Activated naive CD4-positive, alpha-beta T cell treated with anti-CD3 and anti-CD28 coated beads for 36 hours (primary cell): ENCODE measurements at regions not wholly inside any gene's neighbourhood (a gene's known extent, or its start where the extent isn't known, plus 50 kb on each side); places are given as distances from the start of the nearest gene placed in this dataset.

ENCODE experiments used
- CTCF ChIA-PET: fragments of 350-600 bp; sonication (Branson Sonifier 250); formaldehyde crosslinking; loops from one replicate; lab custom pipeline; 2021; ENCODE audit warnings: antibody characterized with exemption; lab: Charles Lee
- DNase-seq: peaks from one replicate; pipeline ENCODE4 v3.0.0-alpha.2; 2020
- H3K27ac Mint-ChIP-seq: one replicate; pipeline ENCODE4 v1.8.0; 2021; ENCODE audit warnings: mild to moderate bottlenecking, mixed read lengths
- H3K27me3 Mint-ChIP-seq: one replicate; pipeline ENCODE4 v1.8.0; 2021; ENCODE audit warnings: low read depth, mixed read lengths
- H3K36me3 Mint-ChIP-seq: one replicate; pipeline ENCODE4 v1.8.0; 2021; ENCODE audit warnings: low read depth, mixed read lengths
- H3K4me1 Mint-ChIP-seq: one replicate; pipeline ENCODE4 v1.8.0; 2021; ENCODE audit warnings: low read depth, mixed read lengths
- H3K4me3 Mint-ChIP-seq: one replicate; pipeline ENCODE4 v1.8.0; 2021; ENCODE audit warnings: mild to moderate bottlenecking, moderate library complexity, mixed read lengths
- H3K9me3 Mint-ChIP-seq: one replicate; pipeline ENCODE4 v1.8.0; 2021; ENCODE audit warnings: mixed read lengths
- intact Hi-C: fragments of 100-400 bp; cut with micrococcal nuclease; formaldehyde crosslinking; loops from one replicate; pipeline ENCODE4 v1.15.1; 2023

GRCh38 chr6:3636060-3636459 is 115.5 kb downstream of the PXDC1 start:
- Mint-ChIP-seq H3K27me3 (peaks cover 5% of the 10 kb centered on the region), H3K4me1 (no peaks in the 10 kb centered on the region), H3K4me3 (no peak overlapping the region), H3K9me3 (no peaks in the 10 kb centered on the region), H3K27ac (no peak overlapping the region), H3K36me3 (no peaks in the 10 kb centered on the region)
- DNase-seq: no peak
- intact Hi-C loops: no loop called here
- CTCF ChIA-PET: no interaction called here

GRCh38 chr6:3635482-3635881 is 116.0 kb downstream of the PXDC1 start:
- Mint-ChIP-seq H3K9me3 (no peaks in the 10 kb centered on the region), H3K4me3 (no peak overlapping the region), H3K27me3 (peaks cover 5% of the 10 kb centered on the region), H3K36me3 (no peaks in the 10 kb centered on the region), H3K4me1 (no peaks in the 10 kb centered on the region), H3K27ac (no peak overlapping the region)
- intact Hi-C loops: no loop called here
- CTCF ChIA-PET: no interaction called here
- no peak for DNase-seq

GRCh38 chr6:3634280-3634816 is 117.2 kb downstream of the PXDC1 start:
- CTCF ChIA-PET: no interaction called here
- no peak overlapping the region for H3K27ac Mint-ChIP-seq
- H3K36me3 Mint-ChIP-seq: no peaks in the 10 kb centered on the region
- H3K4me1 Mint-ChIP-seq: no peaks in the 10 kb centered on the region
- H3K27me3 Mint-ChIP-seq: peaks cover 2% of the 10 kb centered on the region
- H3K4me3 Mint-ChIP-seq: no peak overlapping the region
- intact Hi-C loops: no loop called here
- H3K9me3 Mint-ChIP-seq: no peaks in the 10 kb centered on the region
- DNase-seq: no peak

GRCh38 chr6:3633711-3634110 is 117.8 kb downstream of the PXDC1 start:
- H3K27me3 Mint-ChIP-seq: no peaks in the 10 kb centered on the region
- intact Hi-C loops: no loop called here
- no peak overlapping the region for H3K4me3 Mint-ChIP-seq
- H3K27ac Mint-ChIP-seq: no peak overlapping the region
- no peaks in the 10 kb centered on the region for H3K9me3 Mint-ChIP-seq
- DNase-seq: no peak
- H3K4me1 Mint-ChIP-seq: no peaks in the 10 kb centered on the region
- no peaks in the 10 kb centered on the region for H3K36me3 Mint-ChIP-seq
- CTCF ChIA-PET: no interaction called here

GRCh38 chr6:3631877-3632276 is 119.6 kb downstream of the PXDC1 start:
- Mint-ChIP-seq H3K4me1 (no peaks in the 10 kb centered on the region), H3K9me3 (no peaks in the 10 kb centered on the region), H3K27ac (no peak overlapping the region), H3K27me3 (peaks cover 14% of the 10 kb centered on the region), H3K36me3 (no peaks in the 10 kb centered on the region), H3K4me3 (no peak overlapping the region)
- CTCF ChIA-PET: no interaction called here
- no peak for DNase-seq
- intact Hi-C loops: no loop called here

- no peak for DNase-seq
- no peaks in the 10 kb centered on the region for H3K36me3 Mint-ChIP-seq
- CTCF ChIA-PET: no interaction called here
- H3K9me3 Mint-ChIP-seq: no peaks in the 10 kb centered on the region
- H3K27ac Mint-ChIP-seq: no peak overlapping the region
- no peaks in the 10 kb centered on the region for H3K4me1 Mint-ChIP-seq
- no peak overlapping the region for H3K4me3 Mint-ChIP-seq
- intact Hi-C loops: no loop called here
- peaks cover 14% of the 10 kb centered on the region for H3K27me3 Mint-ChIP-seq
These were observed 120.3 kb downstream of the PXDC1 start for GRCh38 chr6:3631186-3631585.

- H3K27ac Mint-ChIP-seq: no peak overlapping the region
- intact Hi-C loops: no loop called here
- peaks cover 16% of the 10 kb centered on the region for H3K27me3 Mint-ChIP-seq
- H3K4me3 Mint-ChIP-seq: no peak overlapping the region
- H3K36me3 Mint-ChIP-seq: no peaks in the 10 kb centered on the region
- CTCF ChIA-PET: no interaction called here
- DNase-seq: no peak
- no peaks in the 10 kb centered on the region for H3K4me1 Mint-ChIP-seq
- no peaks in the 10 kb centered on the region for H3K9me3 Mint-ChIP-seq
These were observed 121.2 kb downstream of the PXDC1 start for GRCh38 chr6:3630258-3630835.

- Mint-ChIP-seq H3K4me1 (peaks cover 4% of the 10 kb centered on the region), H3K27ac (no peak overlapping the region), H3K27me3 (peaks cover 34% of the 10 kb centered on the region), H3K36me3 (no peaks in the 10 kb centered on the region), H3K9me3 (no peaks in the 10 kb centered on the region), H3K4me3 (no peak overlapping the region)
- CTCF ChIA-PET: interaction anchor here (0.6 kb wide), 1 partner anchor 10 kb away, joined by 3 read pairs; no protein-coding TSS in a partner anchor
- DNase-seq: no peak
- intact Hi-C loops: no loop called here
These were observed 123.3 kb downstream of the PXDC1 start for GRCh38 chr6:3627956-3628835.

GRCh38 chr6:3627501-3627900 is 124.0 kb downstream of the PXDC1 start:
- Mint-ChIP-seq H3K4me3 (no peak overlapping the region), H3K27me3 (peaks cover 37% of the 10 kb centered on the region), H3K27ac (no peak overlapping the region), H3K9me3 (no peaks in the 10 kb centered on the region), H3K4me1 (peaks cover 6% of the 10 kb centered on the region), H3K36me3 (no peaks in the 10 kb centered on the region)
- CTCF ChIA-PET: no interaction called here
- no peak for DNase-seq
- intact Hi-C loops: no loop called here

- DNase-seq: no peak
- Mint-ChIP-seq H3K36me3 (no peaks in the 10 kb centered on the region), H3K4me3 (no peak overlapping the region), H3K27ac (no peak overlapping the region), H3K4me1 (peaks cover 6% of the 10 kb centered on the region), H3K9me3 (no peaks in the 10 kb centered on the region), H3K27me3 (peaks cover 41% of the 10 kb centered on the region)
- CTCF ChIA-PET: no interaction called here
- intact Hi-C loops: no loop called here
These were observed 125.4 kb downstream of the PXDC1 start for GRCh38 chr6:3625980-3626563.

GRCh38 chr6:3625149-3625979 is 126.1 kb downstream of the PXDC1 start:
- intact Hi-C loops: no loop called here
- H3K4me1 Mint-ChIP-seq: peaks cover 6% of the 10 kb centered on the region
- no peak overlapping the region for H3K4me3 Mint-ChIP-seq
- peaks cover 41% of the 10 kb centered on the region for H3K27me3 Mint-ChIP-seq
- H3K27ac Mint-ChIP-seq: no peak overlapping the region
- H3K36me3 Mint-ChIP-seq: no peaks in the 10 kb centered on the region
- H3K9me3 Mint-ChIP-seq: no peaks in the 10 kb centered on the region
- no peak for DNase-seq
- CTCF ChIA-PET: interaction anchor here (0.6 kb wide), 1 partner anchor 13 kb away, joined by 3 read pairs; no protein-coding TSS in a partner anchor
